Retinal pigment epithelial cell (primary cell): ENCODE measurements at regions not wholly inside any gene's neighbourhood (a gene's known extent, or its start where the extent isn't known, plus 50 kb on each side); places are given as distances from the start of the nearest gene placed in this dataset.

Experiments
- DNase-seq: peaks from one replicate; pipeline ENCODE4 v3.0.0-alpha.2; 2010; ENCODE audit warnings: low read depth
- H3K4me3 ChIP-seq: 2 replicates; pipeline ENCODE4 v1.5.1; 2011; ENCODE audit warnings: mild to moderate bottlenecking, low read length, control low read depth, moderate library complexity
- TF ChIP-seq, protein P1 (sequence below): conservative IDR thresholded peaks from 2 replicates; pipeline ENCODE4 v1.5.1; 2011; ENCODE audit warnings: low read depth, low read length, control low read depth, inconsistent platforms

DNA sequence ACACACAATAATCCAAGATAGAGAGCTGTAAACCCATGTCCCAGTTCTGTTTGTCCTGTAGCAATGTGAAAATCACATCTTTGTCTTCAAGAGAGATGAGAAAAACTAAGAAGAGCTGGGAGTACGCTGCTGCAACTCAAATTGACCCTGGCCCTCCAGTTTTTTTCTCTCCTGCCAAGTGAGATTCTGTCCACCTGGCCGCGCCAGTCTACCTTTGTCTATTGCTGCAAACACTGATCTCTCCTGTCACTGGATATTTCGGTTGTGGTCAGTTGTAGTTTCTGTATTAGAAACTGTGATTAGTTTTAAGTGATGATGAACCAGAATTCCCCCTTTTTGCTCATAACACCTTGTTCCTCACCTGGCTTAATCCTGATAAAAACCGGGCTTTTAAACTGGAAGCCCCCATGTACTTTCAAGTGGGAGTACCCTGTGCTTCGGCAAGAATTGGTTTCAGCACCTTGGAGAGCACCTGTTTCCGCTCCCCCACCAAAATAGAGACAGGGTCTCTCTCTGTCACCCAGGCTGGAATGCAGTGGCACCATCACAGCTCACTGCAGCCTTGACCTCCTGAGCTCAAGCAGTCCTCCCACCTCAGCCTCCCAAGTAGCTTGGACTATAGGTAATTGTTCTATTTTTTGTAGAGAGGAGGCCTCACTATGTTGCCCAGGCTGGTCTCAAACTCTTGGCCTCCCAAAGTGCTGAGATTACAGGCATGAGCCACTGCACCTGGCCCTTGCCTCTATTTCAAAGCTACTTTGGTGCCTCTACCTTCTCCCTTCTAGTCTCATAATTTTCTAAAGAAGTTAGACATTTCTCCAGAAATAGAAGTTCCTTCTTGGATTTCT, 156.8 kb downstream of the PHETA1 start:
- no peak overlapping the region for H3K4me3 ChIP-seq
- no peak for DNase-seq
- TF ChIP-seq, protein P1, sequence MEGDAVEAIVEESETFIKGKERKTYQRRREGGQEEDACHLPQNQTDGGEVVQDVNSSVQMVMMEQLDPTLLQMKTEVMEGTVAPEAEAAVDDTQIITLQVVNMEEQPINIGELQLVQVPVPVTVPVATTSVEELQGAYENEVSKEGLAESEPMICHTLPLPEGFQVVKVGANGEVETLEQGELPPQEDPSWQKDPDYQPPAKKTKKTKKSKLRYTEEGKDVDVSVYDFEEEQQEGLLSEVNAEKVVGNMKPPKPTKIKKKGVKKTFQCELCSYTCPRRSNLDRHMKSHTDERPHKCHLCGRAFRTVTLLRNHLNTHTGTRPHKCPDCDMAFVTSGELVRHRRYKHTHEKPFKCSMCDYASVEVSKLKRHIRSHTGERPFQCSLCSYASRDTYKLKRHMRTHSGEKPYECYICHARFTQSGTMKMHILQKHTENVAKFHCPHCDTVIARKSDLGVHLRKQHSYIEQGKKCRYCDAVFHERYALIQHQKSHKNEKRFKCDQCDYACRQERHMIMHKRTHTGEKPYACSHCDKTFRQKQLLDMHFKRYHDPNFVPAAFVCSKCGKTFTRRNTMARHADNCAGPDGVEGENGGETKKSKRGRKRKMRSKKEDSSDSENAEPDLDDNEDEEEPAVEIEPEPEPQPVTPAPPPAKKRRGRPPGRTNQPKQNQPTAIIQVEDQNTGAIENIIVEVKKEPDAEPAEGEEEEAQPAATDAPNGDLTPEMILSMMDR = no peak

DNA sequence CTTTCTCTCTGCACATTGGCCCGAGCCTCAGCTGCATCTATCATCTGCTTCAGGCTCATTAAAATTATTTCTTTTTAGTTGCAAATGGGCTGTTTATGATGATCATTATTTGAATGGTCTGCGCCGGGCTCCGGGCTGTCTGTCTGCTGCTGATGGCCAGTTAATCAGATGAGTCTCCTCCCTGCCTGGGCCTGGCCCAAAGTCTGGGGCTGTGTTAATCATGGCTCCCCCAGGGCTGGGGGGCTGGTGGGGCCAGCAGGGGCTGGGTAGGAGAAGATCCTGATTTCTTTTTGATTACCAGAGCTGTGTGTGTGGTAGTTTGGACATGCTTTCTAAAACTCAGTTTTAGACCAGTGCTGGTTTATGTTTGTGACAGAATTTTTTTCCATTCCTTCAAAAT, 159.1 kb downstream of the PHETA1 start:
- no peak overlapping the region for H3K4me3 ChIP-seq
- DNase-seq = no peak
- TF ChIP-seq, protein P1 = no peak

DNA sequence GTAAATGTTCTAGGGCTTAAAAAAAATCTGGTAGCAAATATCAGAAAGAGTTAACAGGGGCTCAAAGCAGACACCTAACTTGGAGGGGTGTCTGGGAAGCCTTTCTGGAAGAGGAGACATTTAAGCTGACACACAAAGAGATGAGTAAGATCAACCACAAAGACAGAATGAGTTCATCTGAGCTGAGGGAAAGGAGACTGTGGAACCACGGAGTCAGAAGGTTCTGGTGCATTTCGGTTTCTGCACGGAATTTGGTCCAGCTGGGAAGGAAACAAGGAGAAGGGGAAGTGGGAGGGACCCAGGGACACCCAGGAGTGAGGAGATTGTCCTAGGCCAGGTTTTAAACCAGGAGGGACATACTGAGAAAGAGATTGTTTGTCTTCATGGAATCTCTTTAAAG, 161.1 kb downstream of the PHETA1 start:
- TF ChIP-seq, protein P1 = no peak
- no peak for DNase-seq
- H3K4me3 ChIP-seq = no peak overlapping the region

DNA sequence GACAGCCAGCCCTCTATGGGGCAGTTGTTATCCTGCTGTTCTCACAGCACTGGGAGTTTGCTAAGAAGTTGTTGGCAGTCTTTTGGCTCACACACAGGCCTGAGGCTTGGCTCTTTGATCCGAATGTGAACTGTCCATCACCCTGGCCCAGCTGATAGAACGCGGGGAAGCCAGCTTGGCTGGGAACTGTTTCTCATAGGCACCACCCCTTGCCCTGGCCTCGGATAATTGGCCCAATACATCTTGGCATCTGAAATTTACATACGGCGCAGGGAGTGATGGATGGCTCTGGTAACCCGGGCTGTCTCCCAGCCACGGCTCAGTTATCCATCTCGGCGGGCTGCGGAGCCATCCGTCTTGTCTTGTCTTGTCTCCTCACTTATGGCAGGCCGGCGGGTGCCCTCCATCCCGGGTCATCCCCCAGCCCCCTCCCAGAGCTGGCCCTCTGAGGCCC, 164.1 kb downstream of the PHETA1 start:
- TF ChIP-seq, protein P1 = no peak
- no peak overlapping the region for H3K4me3 ChIP-seq
- DNase-seq = no peak

DNA sequence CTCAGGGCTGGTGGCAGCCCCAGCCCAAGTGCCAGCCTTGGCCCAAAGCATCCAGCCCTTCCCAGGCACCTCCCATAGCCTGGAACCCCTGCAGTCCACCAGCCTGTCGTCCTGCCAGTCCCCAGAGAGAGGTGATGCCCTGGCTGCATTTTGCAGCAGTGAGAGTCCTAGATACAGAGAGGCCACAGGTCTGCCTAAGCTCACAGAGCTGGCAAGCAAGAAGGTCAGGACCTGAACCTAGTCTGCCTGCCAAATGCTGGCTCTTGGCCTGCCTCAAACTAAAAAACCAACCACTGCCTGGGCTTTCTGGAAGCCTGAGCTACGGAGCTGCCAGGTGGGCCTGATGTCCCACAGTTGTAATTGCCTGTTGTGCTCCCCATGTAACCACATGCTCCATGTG, 164.9 kb downstream of the PHETA1 start:
- no peak for DNase-seq
- TF ChIP-seq, protein P1 = no peak
- no peak overlapping the region for H3K4me3 ChIP-seq

DNA sequence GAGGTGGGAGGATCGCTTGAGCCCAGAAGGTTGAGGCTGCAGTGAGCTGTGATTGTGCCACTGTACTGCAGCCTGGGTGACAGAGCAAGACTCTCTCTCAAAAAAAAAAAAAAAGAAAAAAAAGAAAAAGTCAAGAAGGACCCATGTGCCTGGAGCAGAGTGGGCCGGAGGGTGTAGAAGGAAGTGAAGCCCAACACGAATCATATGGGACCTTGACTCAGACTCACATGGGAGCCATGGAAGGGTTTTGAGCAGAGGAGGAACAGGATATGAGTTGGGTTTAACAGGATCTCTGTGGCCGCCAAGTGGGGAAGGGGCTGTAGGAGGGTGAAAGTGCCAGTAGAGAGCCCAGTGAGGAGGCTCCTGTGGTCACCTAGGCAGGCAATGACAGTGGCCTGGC, 165.4 kb downstream of the PHETA1 start:
- TF ChIP-seq, protein P1 = no peak
- no peak overlapping the region for H3K4me3 ChIP-seq
- no peak for DNase-seq
